Glutamatergic neuron (in vitro differentiated cells): ENCODE measurements at regions not wholly inside any gene's neighbourhood (a gene's known extent, or its start where the extent isn't known, plus 50 kb on each side); places are given as distances from the start of the nearest gene placed in this dataset.

ENCODE experiments used
- DNase-seq: peaks from one replicate; pipeline ENCODE4 v3.0.0; 2022
- H3K27ac Mint-ChIP-seq: one replicate; pipeline ENCODE4 v1.8.0; 2020; ENCODE audit warnings: mild to moderate bottlenecking, mixed read lengths, inconsistent platforms; ENCODE audit not compliant: unreplicated experiment
- H3K27me3 Mint-ChIP-seq: one replicate; pipeline ENCODE4 v1.8.0; 2020; ENCODE audit warnings: mild to moderate bottlenecking, moderate library complexity, mixed read lengths, inconsistent platforms; ENCODE audit not compliant: unreplicated experiment
- H3K36me3 Mint-ChIP-seq: one replicate; pipeline ENCODE4 v1.8.0; 2020; ENCODE audit warnings: mild to moderate bottlenecking, mixed read lengths, inconsistent platforms; ENCODE audit not compliant: unreplicated experiment
- H3K4me1 Mint-ChIP-seq: one replicate; pipeline ENCODE4 v1.8.0; 2020; ENCODE audit warnings: mild to moderate bottlenecking, low read depth, mixed read lengths, inconsistent platforms; ENCODE audit not compliant: unreplicated experiment
- H3K4me3 Mint-ChIP-seq: one replicate; pipeline ENCODE4 v1.8.0; 2020; ENCODE audit warnings: mild to moderate bottlenecking, mixed read lengths, inconsistent platforms; ENCODE audit not compliant: unreplicated experiment
- H3K9me3 Mint-ChIP-seq: one replicate; pipeline ENCODE4 v1.8.0; 2020; ENCODE audit warnings: mild to moderate bottlenecking, moderate library complexity, mixed read lengths, inconsistent platforms; ENCODE audit not compliant: unreplicated experiment
- CTCF ChIP-seq: fragments of 200-600 bp; sonication (generic); IDR thresholded peaks from one replicate; pipeline ENCODE4 v1.5.0; 2021; ENCODE audit not compliant: partially characterized antibody, unreplicated experiment

DNA sequence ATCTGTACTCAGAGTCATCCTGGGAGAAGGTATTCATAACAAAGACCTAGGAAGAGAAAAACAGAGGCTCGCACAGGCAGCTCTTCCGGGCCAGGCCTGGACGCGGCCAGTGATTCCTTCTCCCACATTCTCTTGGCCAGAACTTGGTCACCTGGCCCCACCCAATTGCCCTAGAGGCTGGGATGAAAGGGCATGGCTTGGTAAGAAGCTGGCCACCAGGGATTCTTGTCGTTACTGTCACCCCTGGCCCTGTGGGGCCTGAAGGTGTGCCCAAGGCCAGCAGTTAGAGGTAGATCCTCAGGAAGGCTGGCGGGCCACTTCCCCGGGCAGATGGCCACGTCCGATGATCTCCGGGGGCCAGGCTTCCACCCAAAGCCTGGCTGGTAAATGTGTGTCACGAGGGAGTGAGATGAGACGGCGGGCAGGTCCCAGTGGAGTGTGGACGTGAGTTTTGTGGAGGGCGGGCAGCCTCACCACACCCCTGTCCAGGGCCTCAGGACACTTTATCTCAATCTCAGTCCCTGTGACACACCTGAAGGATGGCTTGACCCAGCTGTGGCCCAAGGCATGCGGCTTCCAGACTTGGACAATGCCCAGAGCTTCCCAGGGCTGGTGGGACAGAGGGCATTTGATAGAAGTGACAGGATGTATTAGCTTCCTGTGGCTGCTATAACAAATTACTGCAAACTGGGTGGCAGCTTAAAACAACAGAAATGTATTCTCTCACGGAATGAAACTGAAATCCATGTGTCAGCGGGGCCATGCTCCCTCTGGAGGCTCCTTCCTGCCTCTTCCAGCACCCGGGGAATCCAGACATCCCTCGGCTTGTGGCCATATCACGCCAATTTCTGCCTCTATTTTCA, 66.3 kb upstream of the GSE1 start:
- peak overlapping the region; percentile 67 for H3K27ac Mint-ChIP-seq
- peaks cover 14% of the 10 kb centered on the region for H3K27me3 Mint-ChIP-seq
- peak overlapping the region; percentile 50 for H3K4me3 Mint-ChIP-seq
- DNase-seq = no peak
- peaks cover 28% of the 10 kb centered on the region for H3K9me3 Mint-ChIP-seq
- H3K36me3 Mint-ChIP-seq = no peaks in the 10 kb centered on the region
- no peak for TF ChIP-seq CTCF
- H3K4me1 Mint-ChIP-seq = peaks cover 38% of the 10 kb centered on the region

- Mint-ChIP-seq H3K4me1 (peaks cover 29% of the 10 kb centered on the region), H3K4me3 (peak overlapping the region; percentile 38), H3K9me3 (peaks cover 27% of the 10 kb centered on the region), H3K27me3 (peaks cover 15% of the 10 kb centered on the region), H3K27ac (peak overlapping the region; percentile 33), H3K36me3 (no peaks in the 10 kb centered on the region)
- DNase-seq = no peak
- no peak for TF ChIP-seq CTCF
These were observed 64.7 kb upstream of the GSE1 start for GRCh38 chr16:85548375-85548774.

GRCh38 chr16:85549766-85550421, 63.2 kb upstream of the GSE1 start:
- peaks cover 20% of the 10 kb centered on the region for H3K4me1 Mint-ChIP-seq
- H3K27me3 Mint-ChIP-seq = peaks cover 22% of the 10 kb centered on the region
- H3K9me3 Mint-ChIP-seq = peaks cover 28% of the 10 kb centered on the region
- H3K4me3 Mint-ChIP-seq = no peak overlapping the region
- TF ChIP-seq CTCF = no peak
- DNase-seq = no peak
- no peak overlapping the region for H3K27ac Mint-ChIP-seq
- no peaks in the 10 kb centered on the region for H3K36me3 Mint-ChIP-seq

GRCh38 chr16:85550422-85550864, 62.7 kb upstream of the GSE1 start:
- DNase-seq = no peak

More at GRCh38 chr16:85550422-85550864, 62.7 kb upstream of the GSE1 start:
- peaks cover 24% of the 10 kb centered on the region for H3K27me3 Mint-ChIP-seq
- TF ChIP-seq CTCF = no peak
- peaks cover 14% of the 10 kb centered on the region for H3K4me1 Mint-ChIP-seq
- no peak overlapping the region for H3K27ac Mint-ChIP-seq
- no peak overlapping the region for H3K4me3 Mint-ChIP-seq
- no peaks in the 10 kb centered on the region for H3K36me3 Mint-ChIP-seq
- peaks cover 25% of the 10 kb centered on the region for H3K9me3 Mint-ChIP-seq
